Upper lobe of right lung (tissue), 1 donor: ENCODE measurements at regions not wholly inside any gene's neighbourhood (a gene's known extent, or its start where the extent isn't known, plus 50 kb on each side); places are given as distances from the start of the nearest gene placed in this dataset.

Source experiments
- ATAC-seq: fragments of 200-7000 bp; cut with Tn5 transposase; one replicate; pipeline ENCODE4 v1.9.1; 2020; ENCODE audit warnings: mild to moderate bottlenecking, moderate library complexity
- DNase-seq: peaks from one replicate; pipeline ENCODE4 v3.0.0-alpha.2; 2020
- H3K27ac ChIP-seq: fragments of 200-600 bp; one replicate; pipeline ENCODE4 v1.8.0; 2022
- H3K27me3 ChIP-seq: fragments of 200-600 bp; one replicate; pipeline ENCODE4 v1.8.0; 2022; ENCODE audit warnings: mild to moderate bottlenecking
- H3K36me3 ChIP-seq: fragments of 200-600 bp; one replicate; pipeline ENCODE4 v1.8.0; 2022
- H3K4me1 ChIP-seq: fragments of 200-600 bp; one replicate; pipeline ENCODE4 v1.8.0; 2022
- H3K4me3 ChIP-seq: fragments of 200-600 bp; one replicate; pipeline ENCODE4 v1.8.0; 2022; ENCODE audit warnings: mild to moderate bottlenecking
- H3K9me3 ChIP-seq: fragments of 200-600 bp; one replicate; pipeline ENCODE4 v1.8.0; 2022
- intact Hi-C: fragments of 100-400 bp; cut with DNase I; formaldehyde crosslinking; loops from one replicate; pipeline ENCODE4 v1.11.0; 2022
- TF ChIP-seq, protein P1 (sequence below): fragments of 200-600 bp; IDR thresholded peaks from one replicate; pipeline ENCODE4 v1.8.0; 2022; ENCODE audit warnings: antibody characterized with exemption
- donor health status: DM: no; HTN: yes; CAD: no; lungs with severe emphysema.

DNA sequence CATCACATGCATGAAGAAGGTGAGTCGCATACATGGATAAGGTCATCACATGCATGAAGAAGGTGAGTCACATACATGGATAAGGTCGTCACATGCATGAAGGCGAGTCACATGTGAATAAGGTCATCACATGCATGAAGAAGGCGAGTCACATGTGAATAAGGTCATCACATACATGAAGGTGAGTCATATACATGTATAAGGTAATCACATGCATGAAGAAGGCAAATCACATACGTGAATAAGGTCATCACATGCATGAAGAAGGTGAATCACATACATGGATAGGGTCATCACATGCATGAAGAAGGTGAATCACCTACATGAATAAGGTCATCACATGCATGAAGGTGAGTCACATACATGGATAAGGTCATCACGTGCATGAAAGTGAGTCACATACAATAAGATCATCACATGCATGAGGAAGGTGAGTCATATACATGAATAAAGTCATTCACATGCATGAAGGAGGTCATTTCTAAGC is 105.1 kb upstream of the SDK2 start:
- H3K27me3 ChIP-seq: no peaks in the 10 kb centered on the region
- no peak for DNase-seq
- H3K4me3 ChIP-seq: no peak overlapping the region
- TF ChIP-seq, protein P1, sequence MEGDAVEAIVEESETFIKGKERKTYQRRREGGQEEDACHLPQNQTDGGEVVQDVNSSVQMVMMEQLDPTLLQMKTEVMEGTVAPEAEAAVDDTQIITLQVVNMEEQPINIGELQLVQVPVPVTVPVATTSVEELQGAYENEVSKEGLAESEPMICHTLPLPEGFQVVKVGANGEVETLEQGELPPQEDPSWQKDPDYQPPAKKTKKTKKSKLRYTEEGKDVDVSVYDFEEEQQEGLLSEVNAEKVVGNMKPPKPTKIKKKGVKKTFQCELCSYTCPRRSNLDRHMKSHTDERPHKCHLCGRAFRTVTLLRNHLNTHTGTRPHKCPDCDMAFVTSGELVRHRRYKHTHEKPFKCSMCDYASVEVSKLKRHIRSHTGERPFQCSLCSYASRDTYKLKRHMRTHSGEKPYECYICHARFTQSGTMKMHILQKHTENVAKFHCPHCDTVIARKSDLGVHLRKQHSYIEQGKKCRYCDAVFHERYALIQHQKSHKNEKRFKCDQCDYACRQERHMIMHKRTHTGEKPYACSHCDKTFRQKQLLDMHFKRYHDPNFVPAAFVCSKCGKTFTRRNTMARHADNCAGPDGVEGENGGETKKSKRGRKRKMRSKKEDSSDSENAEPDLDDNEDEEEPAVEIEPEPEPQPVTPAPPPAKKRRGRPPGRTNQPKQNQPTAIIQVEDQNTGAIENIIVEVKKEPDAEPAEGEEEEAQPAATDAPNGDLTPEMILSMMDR: no peak
- no peak for ATAC-seq
- intact Hi-C loops: no loop called here
- H3K27ac ChIP-seq: no peak overlapping the region
- no peaks in the 10 kb centered on the region for H3K4me1 ChIP-seq
- H3K9me3 ChIP-seq: no peaks in the 10 kb centered on the region
- no peaks in the 10 kb centered on the region for H3K36me3 ChIP-seq

DNA sequence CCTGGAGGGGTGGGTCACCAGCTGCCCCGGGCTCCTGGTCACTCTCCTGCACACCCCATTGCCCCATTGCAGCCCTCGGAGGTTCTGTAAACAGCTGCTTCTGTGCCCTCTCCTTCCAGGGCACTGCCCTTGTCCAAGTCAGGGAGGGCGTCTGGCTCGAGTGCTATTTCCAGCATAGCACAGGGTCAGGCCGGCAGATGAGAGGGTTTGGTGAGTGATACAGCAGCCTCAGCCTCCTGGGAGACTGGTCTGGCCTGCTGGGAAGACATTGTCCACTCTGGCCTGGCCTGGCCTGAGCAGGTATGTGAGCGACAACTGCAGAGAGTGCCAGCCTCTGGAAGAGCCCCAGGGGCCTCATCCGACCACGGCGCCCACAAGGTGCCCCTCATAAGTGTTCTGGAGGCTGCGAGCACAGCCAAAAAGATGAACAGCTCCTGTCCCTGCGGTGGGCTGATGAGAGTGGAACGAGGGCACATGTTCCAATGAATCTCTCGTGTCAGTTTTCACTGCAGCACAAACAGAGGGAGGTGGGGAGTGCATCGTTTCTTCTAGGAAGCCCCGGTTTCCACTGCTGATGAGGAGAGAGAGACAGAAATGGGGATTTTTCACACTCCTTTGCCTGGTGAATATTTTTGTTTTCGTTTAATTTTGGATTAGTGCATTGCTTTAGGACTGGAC is 105.8 kb upstream of the SDK2 start:
- DNase-seq (no peak), ATAC-seq (no peak)
- no peaks in the 10 kb centered on the region for H3K9me3 ChIP-seq
- no peak overlapping the region for H3K27ac ChIP-seq
- intact Hi-C loops: no loop called here
- no peak overlapping the region for H3K4me3 ChIP-seq
- TF ChIP-seq, protein P1: no peak
- H3K4me1 ChIP-seq: no peaks in the 10 kb centered on the region
- no peaks in the 10 kb centered on the region for H3K36me3 ChIP-seq
- H3K27me3 ChIP-seq: no peaks in the 10 kb centered on the region

DNA sequence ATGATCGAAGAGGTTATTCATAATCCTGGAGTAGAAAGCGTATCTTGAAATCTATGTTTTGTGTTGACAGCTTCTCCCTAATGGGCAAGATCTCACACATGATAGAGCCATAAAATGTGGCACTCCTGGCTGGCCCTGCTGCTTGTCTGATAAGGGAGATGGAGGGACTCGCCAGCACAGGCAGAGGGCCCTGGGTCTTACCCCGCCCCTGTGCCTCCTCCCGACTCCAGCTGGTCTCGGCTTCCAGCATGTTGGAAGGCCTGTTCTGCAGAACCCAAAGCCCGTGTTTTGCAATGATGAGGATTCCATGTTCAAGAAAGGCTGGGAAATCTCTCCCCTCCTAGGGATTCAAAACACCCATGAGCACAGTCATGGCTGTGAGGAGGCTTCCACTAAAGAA is 106.7 kb upstream of the SDK2 start:
- Histone ChIP-seq H3K27ac (no peak overlapping the region), H3K36me3 (no peaks in the 10 kb centered on the region), H3K4me1 (no peaks in the 10 kb centered on the region), H3K27me3 (no peaks in the 10 kb centered on the region), H3K9me3 (no peaks in the 10 kb centered on the region), H3K4me3 (no peak overlapping the region)
- intact Hi-C loops: no loop called here
- no peak for ATAC-seq
- TF ChIP-seq, protein P1: no peak
- no peak for DNase-seq

DNA sequence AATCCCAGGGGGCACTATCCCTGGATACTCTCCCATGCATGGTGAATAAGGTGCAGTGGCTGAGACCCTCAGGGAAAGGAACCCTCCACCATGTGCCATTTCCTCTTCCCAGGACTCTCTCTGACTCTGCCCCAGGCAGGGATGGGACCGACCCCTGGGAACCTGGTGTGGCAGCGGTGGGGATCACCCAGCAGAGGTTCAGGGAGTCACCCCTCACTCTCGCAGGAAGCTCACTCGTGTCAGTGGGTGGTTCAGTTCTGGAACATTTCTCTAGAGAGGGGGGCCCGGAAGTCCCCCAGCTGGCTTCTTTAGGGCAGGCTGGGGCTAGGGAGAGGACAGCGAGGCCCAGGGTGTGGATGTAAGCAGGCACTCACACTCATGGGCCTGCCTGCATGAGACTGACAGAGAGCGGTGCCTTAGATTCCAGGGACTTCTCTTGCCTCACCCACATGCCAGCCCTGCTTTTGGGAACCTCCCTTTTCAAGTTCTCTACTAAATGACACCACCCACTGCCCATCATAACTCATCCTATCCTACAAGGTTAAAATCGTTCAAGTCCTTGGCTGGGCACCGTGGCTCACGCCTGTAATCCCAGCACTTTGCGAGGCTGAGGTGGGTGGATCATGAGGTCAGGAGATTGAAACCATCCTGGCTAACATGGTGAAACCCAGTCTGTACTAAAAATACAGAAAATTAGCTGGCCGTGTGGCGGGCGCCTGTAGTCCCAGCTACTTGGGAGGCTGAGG is 109.7 kb upstream of the SDK2 start:
- H3K27ac ChIP-seq: no peak overlapping the region
- no peaks in the 10 kb centered on the region for H3K4me1 ChIP-seq
- no peaks in the 10 kb centered on the region for H3K9me3 ChIP-seq
- no peaks in the 10 kb centered on the region for H3K36me3 ChIP-seq
- DNase-seq: no peak
- intact Hi-C loops: no loop called here
- no peak for ATAC-seq
- no peak overlapping the region for H3K4me3 ChIP-seq
- TF ChIP-seq, protein P1: no peak
- H3K27me3 ChIP-seq: no peaks in the 10 kb centered on the region

DNA sequence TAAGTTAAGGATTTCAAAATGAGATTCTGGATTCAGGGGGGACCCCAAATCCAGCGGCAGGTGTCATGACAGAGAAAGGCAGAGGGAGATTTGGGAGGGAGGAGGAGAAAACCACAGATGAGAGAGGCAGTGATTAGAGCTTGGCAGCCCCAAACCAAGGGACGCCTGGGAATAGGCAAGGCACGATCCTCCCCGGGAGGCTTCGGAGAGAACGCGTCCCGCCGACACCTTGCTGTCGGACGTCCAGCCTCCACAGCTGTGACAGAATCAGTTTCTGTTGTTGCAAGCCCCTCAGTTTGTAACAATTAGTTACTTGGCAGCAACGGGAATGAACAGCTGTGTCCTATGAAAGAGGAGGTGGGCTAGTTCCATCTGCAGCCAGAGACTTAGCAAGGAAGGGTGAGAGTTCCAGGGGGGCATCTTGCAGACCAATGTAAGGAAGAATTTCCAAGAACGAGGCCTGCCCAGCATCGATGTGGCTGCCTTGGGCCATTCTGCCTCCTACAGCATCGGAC is 110.7 kb upstream of the SDK2 start:
- H3K4me1 ChIP-seq: no peaks in the 10 kb centered on the region
- no peaks in the 10 kb centered on the region for H3K27me3 ChIP-seq
- no peak for DNase-seq
- ATAC-seq: no peak
- intact Hi-C loops: no loop called here
- TF ChIP-seq, protein P1: no peak
- no peak overlapping the region for H3K4me3 ChIP-seq
- H3K27ac ChIP-seq: no peak overlapping the region
- H3K9me3 ChIP-seq: no peaks in the 10 kb centered on the region
- no peaks in the 10 kb centered on the region for H3K36me3 ChIP-seq
